Astrocyte (in vitro differentiated cells and primary cell): ENCODE measurements at regions not wholly inside any gene's neighbourhood (a gene's known extent, or its start where the extent isn't known, plus 50 kb on each side); places are given as distances from the start of the nearest gene placed in this dataset.

Source experiments
- CTCF ChIP-seq: IDR thresholded peaks from 2 replicates; pipeline ENCODE4 v1.5.1; 2011; ENCODE audit warnings: low read depth, mild to moderate bottlenecking, inconsistent platforms, low read length, moderate library complexity; ENCODE audit not compliant: insufficient read depth
- EZH2 ChIP-seq: IDR thresholded peaks from 2 replicates; pipeline ENCODE4 v1.6.1; 2012; ENCODE audit warnings: mild to moderate bottlenecking, low read length, inconsistent platforms; ENCODE audit not compliant: insufficient read depth

GRCh38 chr10:29740981-29741545, 106.3 kb upstream of the SVIL start:
- TF ChIP-seq CTCF (no peak), EZH2 (no peak)
